Stimulated activated CD4-positive, alpha-beta T cell treated with anti-CD3 and anti-CD28 coated beads, Interleukin-4, amount 100 ng/mL, for 48 hours (primary cell): ENCODE measurements at regions not wholly inside any gene's neighbourhood (a gene's known extent, or its start where the extent isn't known, plus 50 kb on each side); places are given as distances from the start of the nearest gene placed in this dataset.

Source experiments
- DNase-seq, 2 donors: peaks; one replicate each; pipeline ENCODE4 v3.0.0-alpha.2; 2020; ENCODE audit warnings: low read depth in 2 of 2

GRCh38 chr3:163672954-163673353 is 1405.3 kb downstream of the SI start:
- DNase-seq: no peak

- DNase-seq: no peak
Observed at GRCh38 chr3:163671201-163671600, 1407.1 kb downstream of the SI start.

GRCh38 chr3:163664466-163664865 is 1413.8 kb downstream of the SI start:
- no peak for DNase-seq

- no peak for DNase-seq
Observed at GRCh38 chr3:163657088-163657487, 1421.2 kb downstream of the SI start.

- no peak for DNase-seq
Observed at GRCh38 chr3:163655021-163655420, 1423.3 kb downstream of the SI start.

- DNase-seq: no peak
Observed at GRCh38 chr3:163644172-163644571, 1434.1 kb downstream of the SI start.

- DNase-seq: no peak
Observed at GRCh38 chr3:163632722-163633121, 1445.6 kb downstream of the SI start.

GRCh38 chr3:163626753-163627152 is 1451.5 kb downstream of the SI start:
- no peak for DNase-seq

GRCh38 chr3:163622384-163622783 is 1455.9 kb downstream of the SI start:
- DNase-seq: no peak

- DNase-seq: no peak
Observed at GRCh38 chr3:163614886-163615285, 1463.4 kb downstream of the SI start.

- DNase-seq: no peak
Observed at GRCh38 chr3:163605915-163606314, 1472.4 kb downstream of the SI start.

GRCh38 chr3:163601426-163601825 is 1476.9 kb downstream of the SI start:
- no peak for DNase-seq

- DNase-seq: no peak
Observed at GRCh38 chr3:163587342-163587741, 1491.0 kb downstream of the SI start.

- no peak for DNase-seq
Observed at GRCh38 chr3:163582967-163583366, 1495.3 kb downstream of the SI start.

GRCh38 chr3:163577271-163577670 is 1501.0 kb downstream of the SI start:
- DNase-seq: no peak

- no peak for DNase-seq
Observed at GRCh38 chr3:163576314-163576713, 1502.0 kb downstream of the SI start.

GRCh38 chr3:163573324-163573723 is 1505.0 kb downstream of the SI start:
- DNase-seq: no peak

- no peak for DNase-seq
Observed at GRCh38 chr3:163572856-163573255, 1505.4 kb downstream of the SI start.

GRCh38 chr3:163563485-163563884 is 1514.8 kb downstream of the SI start:
- no peak for DNase-seq

- no peak for DNase-seq
Observed at GRCh38 chr3:163562625-163563024, 1515.7 kb downstream of the SI start.

- DNase-seq: no peak
Observed at GRCh38 chr3:163561151-163561550, 1517.1 kb downstream of the SI start.

GRCh38 chr3:163560459-163560858 is 1517.8 kb downstream of the SI start:
- no peak for DNase-seq

- DNase-seq: no peak
Observed at GRCh38 chr3:163556813-163557523, 1521.3 kb downstream of the SI start.

- DNase-seq: no peak
Observed at GRCh38 chr3:163555918-163556317, 1522.4 kb downstream of the SI start.
